ENCODE measurements at regions not wholly inside any gene's neighbourhood (a gene's known extent, or its start where the extent isn't known, plus 50 kb on each side); places are given as distances from the start of the nearest gene placed in this dataset.

- no peak for TF ChIP-seq EZH2 (IDR thresholded peaks at IDR 0.05)
- no peak for TF ChIP-seq MAX (IDR thresholded peaks at IDR 0.05)
- TF ChIP-seq JUND (IDR thresholded peaks at IDR 0.05): no peak
- TF ChIP-seq RAD21 (IDR thresholded peaks at IDR 0.05; ENCODE audit: low read depth): no peak
- TF ChIP-seq YY1 (IDR thresholded peaks at IDR 0.05; ENCODE audit: extremely low read depth, insufficient replicate concordance, low read depth, low read length): no peak
- no peak for TF ChIP-seq CTCF (IDR thresholded peaks at IDR 0.05 in 2 of 3, conservative IDR thresholded peaks at IDR 0.05 in 1 of 3; ENCODE audit: borderline replicate concordance in 1 of 3, insufficient read depth in 1 of 3, low read depth in 2 of 3, low read length in 2 of 3)
- no peak for TF ChIP-seq POLR2A (IDR thresholded peaks at IDR 0.05; ENCODE audit: borderline replicate concordance, extremely low read depth, insufficient read depth, insufficient read length)
- no peak for TF ChIP-seq ELF1 (IDR thresholded peaks at IDR 0.05; ENCODE audit: borderline replicate concordance, low read depth)
- TF ChIP-seq ZNF274 (IDR thresholded peaks at IDR 0.05; ENCODE audit: low read depth, low read length): no peak
- TF ChIP-seq ZFX (IDR thresholded peaks at IDR 0.05): no peak
- TF ChIP-seq CEBPB (IDR thresholded peaks at IDR 0.05; ENCODE audit: low read depth): no peak
- no peak for TF ChIP-seq REST (IDR thresholded peaks at IDR 0.05; ENCODE audit: low read depth)
- no peak for TF ChIP-seq POLR2AphosphoS5 (IDR thresholded peaks at IDR 0.05; ENCODE audit: low read depth, low read length)
- TF ChIP-seq SP1 (IDR thresholded peaks at IDR 0.05; ENCODE audit: low read depth): no peak
These were observed 386.2 kb upstream of the FGF16 start for GRCh38 chrX:77061022-77061421.
